Left ventricle myocardium superior (tissue), 1 donor: ENCODE measurements at regions not wholly inside any gene's neighbourhood (a gene's known extent, or its start where the extent isn't known, plus 50 kb on each side); places are given as distances from the start of the nearest gene placed in this dataset.

Source experiments
- ATAC-seq: fragments of 200-7000 bp; cut with Tn5 transposase; one replicate; pipeline ENCODE4 v1.9.1; 2020; ENCODE audit warnings: mild to moderate bottlenecking, moderate library complexity
- DNase-seq: peaks from one replicate; pipeline ENCODE4 v3.0.0-alpha.2; 2020
- intact Hi-C: fragments of 100-400 bp; cut with micrococcal nuclease; formaldehyde crosslinking; loops from one replicate; pipeline ENCODE4 v1.11.0; 2022
- donor health status: DM: no; HTN: yes; CAD: no; lungs with severe emphysema.

DNA sequence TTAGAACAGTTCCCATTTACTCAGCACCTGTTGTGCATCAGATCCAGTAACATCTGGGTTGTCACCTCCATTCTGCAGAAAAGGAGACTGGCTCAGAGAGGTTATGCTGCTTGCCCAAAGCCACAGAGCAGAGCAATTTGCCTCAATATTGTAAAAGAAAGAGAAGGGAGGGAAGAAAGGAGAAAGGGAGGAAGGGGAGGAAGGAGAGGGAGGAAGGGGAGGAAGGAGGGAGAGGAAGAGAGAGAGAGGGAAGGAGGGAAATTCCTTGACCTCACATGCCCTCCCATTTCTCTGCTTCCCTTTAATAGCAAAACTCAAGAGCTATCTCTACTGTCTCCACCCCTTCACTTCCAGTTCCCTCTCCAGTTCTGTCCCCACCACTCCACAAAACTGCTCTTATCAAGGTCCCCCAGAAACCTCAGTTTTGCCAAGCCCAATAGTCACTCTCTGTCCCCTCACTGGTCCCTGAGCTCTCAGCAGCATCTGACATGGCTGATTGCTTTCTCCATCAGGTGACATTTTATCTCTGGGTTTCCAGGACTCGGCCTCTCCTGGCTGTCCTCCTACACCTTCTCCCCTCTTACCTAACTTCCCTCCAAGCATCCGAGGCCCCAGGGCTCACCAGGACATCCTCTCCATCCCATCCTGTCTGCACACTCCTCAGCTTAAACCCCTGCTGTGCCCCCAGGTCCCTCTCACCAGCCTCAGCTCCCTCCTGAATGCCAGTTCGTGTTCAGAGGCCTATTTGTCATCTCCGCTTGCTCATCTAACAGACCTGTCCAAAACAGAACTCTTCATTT is 104.7 kb upstream of the LINGO1 start:
- DNase-seq (no peak), ATAC-seq (no peak)
- intact Hi-C loops: no loop called here

DNA sequence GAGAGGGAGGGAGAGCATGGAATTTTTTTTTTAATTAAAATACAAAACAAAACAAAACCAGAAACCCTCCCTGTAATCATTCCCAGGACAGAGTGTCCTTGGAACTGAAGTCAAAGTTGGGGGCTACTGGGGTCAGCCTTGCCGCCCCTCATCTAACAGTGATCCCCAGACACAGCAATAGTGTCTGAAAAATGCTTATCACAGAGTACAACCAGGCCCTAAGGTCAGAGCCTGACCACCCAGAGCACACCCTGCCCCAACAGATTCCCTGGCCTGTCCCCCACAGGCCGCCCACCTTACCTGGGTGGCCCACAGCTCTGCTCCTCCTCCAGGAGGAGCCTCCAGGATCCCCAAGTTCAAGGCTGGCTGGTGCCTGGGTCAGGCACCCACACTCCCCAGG is 101.6 kb upstream of the LINGO1 start:
- DNase-seq (no peak), ATAC-seq (no peak)
- intact Hi-C loops: no loop called here

DNA sequence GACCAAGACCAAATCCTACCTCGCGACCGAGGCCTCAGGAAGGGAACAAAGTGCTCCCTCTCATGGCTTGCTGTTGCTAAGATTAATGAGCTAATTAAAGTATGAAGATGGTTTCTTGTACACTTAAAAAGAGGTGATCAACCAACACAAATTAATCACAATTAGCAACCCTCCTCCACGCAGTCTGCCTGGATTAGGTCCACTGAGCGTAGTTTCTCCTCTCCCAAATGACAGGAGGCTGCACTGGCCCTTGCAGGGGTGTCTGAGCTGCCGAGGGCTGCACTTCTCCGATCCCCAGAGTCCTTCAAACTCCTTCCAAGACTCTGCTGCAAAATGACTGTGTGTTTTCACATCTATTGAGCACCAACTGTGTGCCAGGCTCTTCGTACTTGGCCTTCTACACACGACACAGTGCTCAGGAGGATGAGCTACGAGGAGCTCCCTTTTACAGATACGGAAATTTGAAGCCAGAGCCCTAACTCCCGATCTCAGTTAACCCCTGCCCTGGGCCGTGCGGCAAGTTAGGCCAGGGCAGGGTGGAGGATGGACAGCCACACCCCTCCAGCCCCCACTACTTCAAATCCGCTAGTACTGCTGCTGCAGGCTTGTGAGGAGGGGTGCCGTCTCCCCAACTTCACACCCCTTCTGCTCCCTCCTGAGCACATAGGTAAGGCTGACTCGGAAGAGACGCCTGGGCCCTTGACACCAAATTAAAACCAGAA is 101.0 kb upstream of the LINGO1 start:
- intact Hi-C loops: no loop called here

DNA sequence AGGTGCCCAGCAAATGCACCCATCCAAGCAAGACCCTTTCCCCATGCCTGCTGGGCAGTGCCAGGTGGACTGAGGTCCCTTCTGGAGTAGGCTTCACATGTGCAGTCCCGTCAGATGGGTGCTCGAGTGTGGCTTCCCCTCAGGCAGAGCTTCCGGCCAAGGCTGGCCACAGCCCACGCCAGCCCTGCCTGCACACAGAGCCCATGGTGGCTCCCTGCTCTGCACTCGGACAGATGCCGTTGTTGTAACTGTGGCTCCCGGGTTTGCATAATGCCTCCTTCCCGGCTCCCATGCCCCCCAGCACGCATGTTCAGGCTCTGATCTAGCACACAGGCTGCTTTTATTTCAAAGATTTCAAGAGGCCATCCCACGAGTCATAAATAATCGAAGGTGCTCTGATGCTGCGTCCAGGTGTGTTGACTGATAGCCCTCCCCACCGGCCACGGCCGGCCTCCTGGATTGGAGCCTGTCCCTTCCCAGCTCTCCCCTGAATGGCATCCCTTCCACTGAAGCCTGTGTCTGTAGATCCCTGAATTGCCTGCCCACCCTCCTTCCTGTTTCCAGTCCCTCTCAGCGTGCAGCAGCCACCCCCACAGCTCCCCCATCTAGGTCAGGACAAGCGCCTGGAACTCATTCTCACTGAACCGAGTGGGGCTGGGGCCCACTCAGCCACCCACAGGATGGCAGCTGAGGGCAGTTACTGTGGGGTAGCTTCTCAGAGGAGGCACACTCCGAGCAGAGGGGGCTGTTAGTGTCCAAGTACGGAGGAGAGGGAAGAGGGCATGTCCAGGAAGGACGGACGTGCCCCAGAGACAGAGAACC is 100.0 kb upstream of the LINGO1 start:
- DNase-seq (no peak), ATAC-seq (no peak)
- intact Hi-C loops: no loop called here

More for the DNA sequence above, 101.0 kb upstream of the LINGO1 start:
- no peak for DNase-seq
- no peak for ATAC-seq

DNA sequence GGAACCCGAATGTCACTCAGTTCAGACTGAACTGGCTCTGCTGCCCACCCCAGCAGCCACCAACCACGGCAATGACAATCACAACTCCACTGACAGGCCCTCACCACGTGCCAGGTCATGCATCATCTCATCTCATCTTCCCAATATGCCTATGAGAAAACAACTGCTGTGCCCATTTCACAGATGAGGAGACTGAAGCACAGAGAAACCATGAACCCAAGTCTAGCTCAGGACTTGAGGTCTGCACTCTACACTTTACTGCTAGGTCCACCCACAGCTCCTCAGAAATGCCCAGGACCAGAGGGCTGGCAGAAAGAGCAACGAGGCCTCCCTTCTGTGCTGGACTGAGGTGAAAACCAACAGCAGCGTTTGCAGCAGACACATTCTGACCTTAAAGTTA is 99.2 kb upstream of the LINGO1 start:
- no peak for ATAC-seq
- DNase-seq: no peak
- intact Hi-C loops: no loop called here

DNA sequence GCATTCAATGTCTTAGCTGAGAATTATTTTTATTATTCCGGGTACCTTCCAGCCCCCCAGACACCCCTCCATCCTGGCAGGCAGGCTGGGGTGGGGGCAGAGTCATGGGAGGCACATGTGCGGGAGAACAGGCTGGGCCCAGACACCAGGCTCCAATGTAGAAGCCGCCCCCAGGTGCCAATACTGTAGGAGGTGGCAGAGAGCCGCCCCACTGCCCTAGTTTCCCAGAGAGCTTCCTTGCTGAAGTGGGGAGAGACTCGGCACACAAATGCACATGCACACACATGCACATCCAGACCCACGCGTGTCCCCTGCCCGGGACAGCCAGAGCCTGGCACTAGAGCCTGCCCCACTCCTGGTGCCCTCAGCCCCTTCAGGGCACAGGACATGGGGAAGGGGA is 98.4 kb upstream of the LINGO1 start:
- no peak for DNase-seq
- ATAC-seq: no peak
- intact Hi-C loops: no loop called here

DNA sequence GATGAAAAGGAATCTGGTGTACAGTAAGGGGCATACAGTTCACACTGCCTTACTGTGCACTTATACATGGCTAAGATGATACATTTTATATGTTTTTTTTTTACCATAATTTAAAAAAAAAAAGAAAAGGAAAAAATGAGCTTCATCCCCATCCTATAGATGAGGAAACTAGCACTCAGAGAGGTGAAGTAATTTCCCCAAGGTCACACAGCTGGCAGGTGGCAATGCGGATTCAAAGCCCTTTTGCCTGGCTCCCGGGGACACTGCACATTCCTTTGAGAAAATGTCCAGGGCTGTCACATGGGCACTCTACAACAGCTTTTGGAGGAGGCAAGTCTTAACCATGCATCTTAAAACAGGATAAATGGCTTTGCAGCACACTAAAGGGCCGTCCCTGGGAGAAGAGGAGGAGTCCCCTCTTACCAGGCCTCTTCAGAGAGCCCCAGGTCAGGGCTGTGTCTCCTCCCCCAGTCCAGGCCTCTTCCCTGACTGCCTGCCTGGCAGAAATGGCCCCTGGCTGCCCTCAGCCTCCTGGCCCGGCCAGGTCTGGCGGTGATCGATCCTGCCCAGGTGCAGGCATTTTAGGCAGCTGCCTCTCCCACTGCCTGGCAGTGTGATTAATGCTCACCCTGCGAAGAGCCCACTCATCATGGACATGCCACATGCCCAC is 95.1 kb upstream of the LINGO1 start:
- ATAC-seq (no peak), DNase-seq (no peak)
- intact Hi-C loops: no loop called here

DNA sequence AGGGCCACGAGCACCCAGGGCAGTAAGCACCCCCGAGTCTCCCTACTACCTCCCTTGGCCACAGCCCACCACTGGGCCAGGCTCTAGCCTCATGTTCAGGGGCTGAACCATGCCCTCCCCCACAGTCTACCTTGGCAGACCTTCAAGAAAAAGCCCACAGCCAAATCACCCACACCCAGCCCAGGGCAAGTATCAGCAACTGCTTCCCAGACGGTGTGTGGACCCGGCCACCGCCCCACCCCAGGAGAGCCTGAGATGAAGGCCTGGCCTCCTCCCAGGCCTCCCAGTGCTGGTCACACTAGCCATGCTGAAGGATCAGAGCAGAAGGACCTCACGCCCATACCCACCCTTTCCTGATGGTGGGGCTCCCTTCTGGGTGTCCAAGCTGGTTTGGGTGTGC is 92.0 kb upstream of the LINGO1 start:
- intact Hi-C loops: no loop called here
- ATAC-seq (no peak), DNase-seq (no peak)

DNA sequence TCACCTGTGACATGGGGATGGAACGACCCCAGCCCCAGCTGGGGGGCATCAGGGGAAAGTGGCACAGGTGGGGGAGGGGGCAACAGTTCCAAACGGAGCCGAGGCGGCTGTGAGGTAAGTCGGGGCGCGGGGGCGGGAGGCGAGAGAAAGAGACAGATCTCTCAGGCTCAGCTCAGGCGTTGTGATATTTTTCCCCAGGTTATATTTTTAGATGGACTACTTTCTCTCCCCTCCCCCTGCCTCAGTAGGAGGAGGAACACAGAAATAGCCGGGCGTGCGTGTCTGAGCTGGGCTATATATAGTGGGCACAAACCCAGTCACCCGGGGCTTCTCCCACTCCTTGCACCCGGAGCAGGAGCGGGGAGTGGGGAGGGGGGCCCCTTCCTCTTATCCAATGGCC is 91.0 kb upstream of the LINGO1 start:
- intact Hi-C loops: no loop called here
- ATAC-seq (peak; percentile 75), DNase-seq (no peak)

DNA sequence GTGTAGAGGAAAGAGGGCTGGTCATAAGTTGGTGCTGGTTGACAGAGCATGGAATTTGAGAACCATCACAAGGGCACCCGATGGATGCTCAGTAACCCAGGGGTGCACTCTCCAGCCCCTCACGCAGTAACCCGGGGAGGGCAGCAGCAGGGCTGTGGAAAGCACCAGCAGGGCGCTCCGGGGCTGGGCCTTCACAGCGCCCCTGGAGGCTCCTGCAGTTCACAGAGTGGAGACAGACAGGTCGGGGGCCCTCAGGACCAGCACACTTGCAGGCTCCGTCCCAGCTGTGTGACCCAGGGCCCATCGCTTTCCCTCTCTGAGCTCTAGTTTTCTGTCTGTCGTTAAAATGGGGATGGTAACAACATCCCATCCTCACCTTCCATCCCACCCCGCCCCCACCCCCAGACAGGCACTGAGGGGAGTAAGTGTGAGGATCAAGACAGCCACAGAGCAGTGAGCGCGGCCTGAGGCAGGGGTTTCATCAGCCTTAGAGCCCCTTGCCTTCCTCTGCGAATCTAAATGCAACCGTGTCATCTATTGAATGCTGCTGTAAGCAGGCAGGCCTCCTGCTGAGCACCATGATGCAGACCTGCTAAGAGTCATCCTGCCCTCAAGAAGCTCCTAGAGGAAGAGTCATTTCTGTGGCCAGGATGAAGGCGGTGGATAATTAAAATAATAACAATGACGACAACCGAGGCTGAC is 90.2 kb upstream of the LINGO1 start:
- intact Hi-C loops: no loop called here
- no peak for ATAC-seq
- no peak for DNase-seq

DNA sequence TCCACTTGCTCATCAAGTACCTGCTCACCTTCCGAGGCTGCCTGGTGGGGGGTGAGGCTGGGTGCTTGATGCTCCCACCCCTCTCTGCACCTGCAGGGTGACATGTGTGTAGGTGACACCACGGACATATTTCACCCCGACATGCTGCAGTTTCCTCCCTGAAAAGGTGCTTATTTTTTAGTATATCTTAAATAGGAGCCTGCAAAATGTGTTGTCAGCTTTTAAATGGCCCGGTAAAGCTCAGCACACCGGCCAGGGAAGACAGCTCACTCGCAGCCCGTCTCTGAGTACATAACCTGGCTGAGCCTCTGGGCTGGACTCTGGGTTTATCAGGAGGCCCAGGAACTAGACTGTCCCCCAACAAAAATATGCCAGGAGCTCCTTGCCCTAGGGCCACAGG is 89.3 kb upstream of the LINGO1 start:
- DNase-seq (no peak), ATAC-seq (no peak)
- intact Hi-C loops: no loop called here

DNA sequence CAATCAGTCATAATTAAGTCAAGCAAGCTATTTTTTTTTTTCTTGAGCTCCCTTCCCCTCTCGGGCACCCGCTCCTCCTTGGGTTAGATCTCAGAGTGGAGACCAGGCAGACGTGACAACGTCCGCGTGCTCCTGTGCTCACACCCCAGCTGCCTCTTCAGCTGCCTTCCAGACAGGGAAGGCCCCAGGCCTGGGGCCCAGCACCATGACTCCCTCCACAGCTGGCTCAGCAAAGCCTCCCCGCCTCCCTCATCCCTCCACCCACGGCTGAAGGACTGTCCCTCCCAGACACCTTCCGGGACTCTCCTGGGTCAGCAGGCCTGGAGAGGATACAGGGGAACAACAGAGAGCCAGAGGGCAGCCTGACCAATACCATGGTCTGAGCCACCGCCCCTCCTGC is 87.9 kb upstream of the LINGO1 start:
- DNase-seq (no peak), ATAC-seq (no peak)
- intact Hi-C loops: no loop called here

DNA sequence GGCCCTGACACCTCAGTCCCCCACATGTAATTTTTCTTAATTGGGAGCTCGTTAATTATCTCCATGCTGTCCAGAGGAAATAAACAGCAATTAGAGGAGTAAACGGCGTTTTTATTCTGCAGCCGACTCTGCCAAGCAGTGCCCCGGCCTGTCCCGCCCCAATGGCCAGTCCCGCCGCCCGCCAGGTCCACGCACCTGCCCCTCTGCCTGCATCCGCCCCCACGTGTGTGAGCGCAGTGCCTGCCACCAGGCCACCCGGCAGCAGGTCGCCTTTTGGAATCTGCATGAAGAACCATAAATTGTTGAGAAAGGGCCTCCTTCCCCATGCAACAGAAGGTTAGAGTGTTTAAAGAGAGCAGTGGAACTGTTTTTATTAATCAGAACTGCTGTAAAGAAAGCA is 87.5 kb upstream of the LINGO1 start:
- DNase-seq (no peak), ATAC-seq (no peak)
- intact Hi-C loops: no loop called here

DNA sequence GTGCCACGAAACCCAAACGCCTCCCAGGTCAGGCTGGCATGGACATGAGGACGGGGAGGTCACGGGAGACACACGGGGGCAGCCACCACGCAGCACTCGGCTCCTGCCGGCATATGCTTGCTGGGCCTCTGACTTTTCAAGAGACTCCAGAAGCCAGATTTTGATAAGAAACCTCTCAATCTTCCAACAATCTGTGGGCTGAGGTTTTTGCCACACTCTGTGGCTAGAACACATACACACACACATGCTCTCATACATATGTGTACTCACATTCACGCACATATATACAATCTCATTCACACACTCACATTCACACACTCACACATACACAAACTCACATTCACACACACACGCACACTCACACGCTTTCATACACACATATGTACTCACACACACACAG is 86.7 kb upstream of the LINGO1 start:
- intact Hi-C loops: no loop called here
- no peak for ATAC-seq

DNA sequence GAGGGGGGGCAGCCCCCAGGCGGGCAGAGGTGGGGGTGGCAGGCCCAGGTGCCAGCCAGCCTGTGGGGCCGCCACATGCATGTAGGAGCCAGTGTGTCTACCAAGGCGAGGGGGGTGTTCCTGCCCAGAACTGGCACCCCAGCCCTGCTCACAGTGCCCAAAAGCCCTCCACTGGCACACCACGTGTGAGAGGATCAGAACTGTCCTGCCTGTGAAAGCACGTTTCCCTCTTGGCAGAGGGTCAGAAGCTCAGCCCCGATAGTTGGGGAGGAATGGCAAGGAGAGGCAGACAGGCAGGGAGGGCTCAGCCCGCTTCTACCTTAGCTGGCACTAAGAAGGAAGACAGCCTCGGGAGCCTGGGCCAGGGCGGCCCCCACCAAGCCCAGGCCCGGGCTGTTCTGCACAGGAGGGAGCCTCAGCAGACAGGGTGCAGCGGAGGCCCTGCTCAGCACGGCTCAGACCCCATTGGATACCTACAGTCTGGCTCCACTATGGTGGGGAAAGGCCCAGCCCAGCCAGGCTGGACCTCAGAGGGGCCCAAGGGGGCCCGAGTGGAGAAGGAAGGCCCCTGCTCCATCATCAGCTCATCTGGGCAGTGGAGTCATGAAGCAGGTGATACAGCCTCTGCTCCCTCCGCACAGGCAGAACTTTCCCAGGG is 84.8 kb upstream of the LINGO1 start:
- ATAC-seq: no peak
- intact Hi-C loops: no loop called here
- DNase-seq: no peak

More for the DNA sequence above, 86.7 kb upstream of the LINGO1 start:
- no peak for DNase-seq

DNA sequence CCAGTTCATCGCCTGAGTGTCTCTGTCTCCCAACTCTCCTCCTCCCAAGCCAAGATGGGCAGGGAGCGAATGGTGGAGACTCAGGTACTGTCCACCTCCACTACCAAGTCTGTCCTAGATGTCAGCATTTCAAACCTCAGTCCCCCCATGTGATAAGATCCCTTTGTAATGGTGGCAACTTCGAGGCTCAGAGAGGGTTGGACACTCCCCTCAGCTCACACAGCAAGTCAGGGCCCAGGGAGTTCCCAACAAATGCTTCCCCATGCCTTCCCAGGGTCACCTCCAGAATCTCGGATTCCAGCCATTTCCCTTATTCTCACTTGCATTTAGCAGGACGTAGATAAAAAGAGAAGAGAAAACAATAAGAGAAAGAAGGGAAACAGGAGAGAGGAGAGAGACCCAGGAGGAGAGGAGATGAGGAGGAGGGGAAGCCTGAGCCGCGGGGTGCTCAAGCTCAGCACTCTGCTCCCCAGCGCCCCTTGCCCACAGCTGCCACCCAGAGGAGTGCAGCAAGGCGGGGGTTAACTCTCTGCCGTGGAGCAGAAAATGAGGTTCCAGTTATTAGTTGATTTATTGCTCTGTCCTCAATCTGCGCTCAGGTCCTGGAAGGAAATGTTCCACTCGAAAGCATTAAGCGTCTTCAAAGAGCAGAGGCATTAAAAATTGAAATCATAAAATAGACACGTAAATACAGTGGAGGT is 84.1 kb upstream of the LINGO1 start:
- intact Hi-C loops: no loop called here
- ATAC-seq: no peak
- no peak for DNase-seq

DNA sequence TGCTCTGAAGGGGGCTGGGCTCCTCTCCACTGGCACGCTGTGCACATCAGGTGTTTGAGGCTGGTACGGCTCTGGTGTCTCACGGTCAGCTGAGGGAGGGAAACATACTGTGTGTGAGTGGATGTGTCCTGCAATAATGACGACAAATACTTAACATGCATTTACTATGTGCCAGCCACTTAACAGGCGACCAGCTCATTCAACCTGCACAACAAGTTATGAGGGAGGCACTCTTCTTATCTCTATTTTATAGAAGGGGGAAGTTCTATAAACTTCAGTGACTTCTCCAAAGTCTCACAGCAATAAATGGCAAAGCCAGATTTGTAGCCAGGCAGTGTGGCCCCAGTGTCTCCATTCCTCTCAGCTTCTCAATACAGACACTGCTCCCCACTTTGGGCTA is 83.1 kb upstream of the LINGO1 start:
- intact Hi-C loops: no loop called here
- ATAC-seq (no peak), DNase-seq (no peak)

DNA sequence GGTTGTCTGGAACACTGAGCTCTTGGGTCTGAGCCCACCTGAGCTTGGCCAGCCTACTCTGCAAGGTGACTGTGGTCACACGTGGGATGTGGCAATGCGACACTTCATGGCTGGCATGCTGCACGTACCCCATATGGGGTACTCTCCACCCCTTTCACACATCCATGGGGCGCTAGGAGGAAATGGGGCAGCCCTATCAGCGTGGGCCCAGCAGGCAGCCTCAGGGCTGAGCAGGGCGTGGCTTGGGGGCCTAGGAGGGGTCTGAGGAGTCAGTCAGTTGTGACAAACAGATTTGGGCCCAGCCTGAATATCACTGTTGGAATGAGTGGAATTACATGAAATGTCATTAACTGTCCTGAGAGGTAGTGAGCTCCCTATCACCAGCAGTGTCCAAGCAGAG is 82.3 kb upstream of the LINGO1 start:
- DNase-seq (no peak), ATAC-seq (no peak)
- intact Hi-C loops: no loop called here
